Right lobe of liver (tissue), 4 donors: ENCODE measurements at regions not wholly inside any gene's neighbourhood (a gene's known extent, or its start where the extent isn't known, plus 50 kb on each side); places are given as distances from the start of the nearest gene placed in this dataset.

Source experiments
- CTCF ChIP-seq, 4 donors: fragments of 200-600 bp in 3 of 4; fragments of 450-650 bp in 1 of 4; IDR thresholded peaks; one replicate each; pipeline versions ENCODE4 v1.5.1 to v1.8.0; 2016 to 2022; ENCODE audit warnings: antibody characterized with exemption in 4 of 4, mild to moderate bottlenecking in 2 of 4
- POLR2A ChIP-seq: fragments of 450-650 bp; IDR thresholded peaks from one replicate; pipeline ENCODE4 v1.6.1; 2017; ENCODE audit warnings: antibody characterized with exemption, mild to moderate bottlenecking
- donor health status: DM: no; HTN: no; CAD: no.
- donor health status: DM: no; HTN: no; CAD: no.
- donor health status: DM: no; HTN: yes; CAD: no.

GRCh38 chr3:176765382-176765900 is 431.8 kb downstream of the TBL1XR1 start:
- TF ChIP-seq POLR2A: no peak
- no peak for TF ChIP-seq CTCF (IDR thresholded peaks at IDR 0.05)
